ENCODE measurements at regions not wholly inside any gene's neighbourhood (a gene's known extent, or its start where the extent isn't known, plus 50 kb on each side); places are given as distances from the start of the nearest gene placed in this dataset.
A peak's percentile ranks its signal among the peaks of the same experiment; 100 is the strongest.
"Not testable (repeated sequence)": the region's sequence is repeated elsewhere in the genome, so short reads cannot be mapped to it uniquely, and the experiment has no call there.

- ATAC-seq: no peak
- intact Hi-C loops (cut with DNase I, micrococcal nuclease): no loop called here
These were observed 200.0 kb upstream of the ATP10B start for GRCh38 chr5:161051920-161052500.

GRCh38 chr5:161047024-161047423 lies 195.0 kb upstream of the ATP10B start:
- ATAC-seq: no peak
- intact Hi-C loops (cut with DNase I, micrococcal nuclease): no loop called here
- no peak for DNase-seq

More at GRCh38 chr5:161051920-161052500, 200.0 kb upstream of the ATP10B start:
- no peak for DNase-seq

GRCh38 chr5:161042862-161043261 lies 190.9 kb upstream of the ATP10B start:
- no peak for DNase-seq
- intact Hi-C loops (cut with DNase I, micrococcal nuclease): no loop called here
- peak; percentile 96 for ATAC-seq

- intact Hi-C loops (cut with DNase I, micrococcal nuclease): no loop called here
- ATAC-seq: peak; percentile 54
- DNase-seq: no peak
These were observed 190.4 kb upstream of the ATP10B start for GRCh38 chr5:161042443-161042842.

- ATAC-seq: no peak
- intact Hi-C loops (cut with DNase I, micrococcal nuclease): no loop called here
These were observed 188.8 kb upstream of the ATP10B start for GRCh38 chr5:161040818-161041217.

GRCh38 chr5:161036296-161036695 lies 184.3 kb upstream of the ATP10B start:
- ATAC-seq: no peak
- intact Hi-C loops (cut with DNase I, micrococcal nuclease): no loop called here
- DNase-seq: no peak

More at GRCh38 chr5:161040818-161041217, 188.8 kb upstream of the ATP10B start:
- DNase-seq: no peak

- intact Hi-C loops (cut with DNase I, micrococcal nuclease): no loop called here
- DNase-seq (no peak), ATAC-seq (no peak)
These were observed 182.4 kb upstream of the ATP10B start for GRCh38 chr5:161034451-161034850.

- DNase-seq (no peak), ATAC-seq (no peak)
- intact Hi-C loops (cut with DNase I, micrococcal nuclease): no loop called here
These were observed 178.2 kb upstream of the ATP10B start for GRCh38 chr5:161030229-161030628.

GRCh38 chr5:161027763-161028162 lies 175.8 kb upstream of the ATP10B start:
- intact Hi-C loops (cut with DNase I, micrococcal nuclease): no loop called here
- no peak for DNase-seq
- no peak for ATAC-seq

- intact Hi-C loops (cut with DNase I, micrococcal nuclease): no loop called here
- ATAC-seq: no peak
- DNase-seq: no peak
These were observed 171.5 kb upstream of the ATP10B start for GRCh38 chr5:161023551-161023950.

GRCh38 chr5:161022151-161022550 lies 170.1 kb upstream of the ATP10B start:
- no peak for DNase-seq
- ATAC-seq: no peak
- intact Hi-C loops (cut with DNase I, micrococcal nuclease): no loop called here

GRCh38 chr5:161009817-161010216 lies 157.8 kb upstream of the ATP10B start:
- no peak for DNase-seq
- intact Hi-C loops (cut with DNase I, micrococcal nuclease): no loop called here
- no peak for ATAC-seq

- ATAC-seq (no peak), DNase-seq (no peak)
- intact Hi-C loops (cut with DNase I, micrococcal nuclease): no loop called here
These were observed 157.2 kb upstream of the ATP10B start for GRCh38 chr5:161009194-161009593.

- intact Hi-C loops (cut with DNase I, micrococcal nuclease): no loop called here
- ATAC-seq (no peak), DNase-seq (no peak)
These were observed 155.9 kb upstream of the ATP10B start for GRCh38 chr5:161007879-161008278.

- intact Hi-C loops (cut with DNase I, micrococcal nuclease): no loop called here
- ATAC-seq (no peak), DNase-seq (no peak)
These were observed 150.6 kb upstream of the ATP10B start for GRCh38 chr5:161002571-161003074.

GRCh38 chr5:161001604-161002003 lies 149.6 kb upstream of the ATP10B start:
- ATAC-seq (no peak), DNase-seq (no peak)
- intact Hi-C loops (cut with DNase I, micrococcal nuclease): no loop called here

- ATAC-seq; intact Hi-C loops (cut with DNase I, micrococcal nuclease); DNase-seq: not testable (repeated sequence)
These were observed 149.1 kb upstream of the ATP10B start for GRCh38 chr5:161001142-161001541.

- DNase-seq (no peak), ATAC-seq (no peak)
- intact Hi-C loops (cut with DNase I, micrococcal nuclease): no loop called here
These were observed 139.2 kb upstream of the ATP10B start for GRCh38 chr5:160991205-160991604.

GRCh38 chr5:160979385-160979784 lies 127.4 kb upstream of the ATP10B start:
- DNase-seq: no peak
- intact Hi-C loops (cut with DNase I, micrococcal nuclease): no loop called here
- ATAC-seq: no peak

- DNase-seq (no peak), ATAC-seq (no peak)
- intact Hi-C loops (cut with DNase I, micrococcal nuclease): no loop called here
These were observed 126.9 kb upstream of the ATP10B start for GRCh38 chr5:160978944-160979343.

GRCh38 chr5:160976181-160976580 lies 124.2 kb upstream of the ATP10B start:
- intact Hi-C loops (cut with DNase I, micrococcal nuclease): no loop called here
- no peak for ATAC-seq
- no peak for DNase-seq

All from left colon (tissue), 2 donors.